ENCODE measurements at regions not wholly inside any gene's neighbourhood (a gene's known extent, or its start where the extent isn't known, plus 50 kb on each side); places are given as distances from the start of the nearest gene placed in this dataset.

DNA sequence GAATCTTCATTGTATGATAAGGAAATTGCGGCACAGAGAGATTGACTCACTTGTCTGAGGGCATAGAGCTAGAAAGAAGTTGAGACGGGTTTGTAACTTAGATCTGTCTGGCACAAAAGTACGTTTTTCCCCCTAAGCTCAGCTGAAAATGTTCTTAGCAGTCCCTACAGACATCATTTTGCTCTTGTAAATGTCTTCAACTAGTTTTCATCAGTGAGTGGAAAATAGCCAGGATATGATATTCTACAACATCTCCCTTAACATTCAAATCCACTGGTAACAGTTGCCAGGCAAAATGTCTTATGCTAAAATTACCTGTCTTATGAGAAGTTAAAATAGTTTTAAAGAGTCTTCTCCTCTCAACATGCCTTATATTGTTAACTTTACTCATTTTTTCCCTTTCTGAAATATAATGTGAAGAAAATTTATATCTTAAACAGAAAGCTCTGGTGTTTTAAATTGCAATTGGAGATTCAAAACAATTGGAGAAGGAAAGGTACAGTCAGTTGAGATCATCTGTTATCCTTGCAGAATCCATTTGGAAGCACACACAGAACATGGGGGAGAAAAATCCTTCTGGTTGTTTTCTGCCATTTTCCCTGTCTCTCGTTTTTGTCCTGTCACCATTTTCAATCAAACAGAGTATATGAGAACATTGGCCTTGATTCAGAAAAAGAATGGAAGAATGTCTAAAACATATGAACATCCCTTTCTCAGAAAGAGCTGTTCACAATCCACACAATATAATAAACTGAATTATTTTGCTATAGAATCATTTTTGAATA is 255.0 kb downstream of the TRIB2 start:
- no peak for ATAC-seq

DNA sequence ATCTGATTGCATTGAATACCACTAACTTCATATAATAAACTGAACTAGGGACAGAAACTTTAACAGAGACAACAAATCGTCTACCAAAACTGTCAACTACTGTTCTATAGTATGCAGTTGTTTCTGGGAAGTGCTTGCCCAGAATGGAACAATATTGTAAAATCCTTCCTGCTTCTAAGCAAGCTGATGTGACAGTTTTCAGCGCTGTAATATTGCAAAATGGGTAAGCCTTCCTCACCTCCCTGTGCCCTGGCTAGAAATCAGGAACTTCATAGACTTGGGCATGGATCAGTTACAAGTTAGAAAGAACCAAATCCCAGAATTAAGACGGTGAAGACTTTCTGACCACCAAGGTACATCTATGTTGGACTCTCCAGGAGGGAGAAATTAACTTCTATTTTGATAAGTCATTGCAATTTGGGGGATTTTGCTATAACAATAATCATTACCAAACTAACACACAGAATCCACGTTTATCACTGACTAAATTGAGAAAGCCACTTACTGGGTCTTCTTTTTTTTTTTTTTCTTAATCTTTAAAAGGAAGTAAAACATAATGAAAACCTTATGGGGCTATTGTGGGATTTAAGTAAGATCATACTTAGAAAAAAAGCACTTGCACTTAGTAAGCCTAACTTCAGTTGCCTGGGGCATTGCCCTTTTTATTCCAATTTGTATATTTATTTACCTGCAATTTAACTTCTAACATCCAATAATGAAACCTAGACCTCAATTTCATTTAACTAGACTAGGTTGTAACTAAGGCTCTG is 261.5 kb downstream of the TRIB2 start:
- ATAC-seq: peak; percentile 67

DNA sequence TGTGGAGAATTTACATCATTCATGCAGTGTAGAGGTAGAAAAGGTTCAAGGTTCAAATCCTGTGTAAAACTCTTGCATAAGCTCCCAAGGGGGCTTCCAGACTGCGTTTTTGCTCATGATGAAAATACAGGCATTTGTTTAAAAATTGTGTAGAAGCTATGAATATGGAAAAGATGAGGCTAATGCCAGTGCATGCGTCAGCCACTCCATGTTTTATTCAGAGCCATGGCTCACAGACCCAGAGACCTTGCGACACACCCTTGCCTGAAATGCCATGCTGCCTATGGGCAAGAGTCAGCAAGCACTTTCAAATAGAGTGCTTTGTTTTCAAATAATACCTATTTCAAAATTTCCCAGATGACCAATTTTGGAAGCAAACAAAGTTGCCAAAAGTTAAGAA is 262.3 kb downstream of the TRIB2 start:
- peak; percentile 95 for ATAC-seq

DNA sequence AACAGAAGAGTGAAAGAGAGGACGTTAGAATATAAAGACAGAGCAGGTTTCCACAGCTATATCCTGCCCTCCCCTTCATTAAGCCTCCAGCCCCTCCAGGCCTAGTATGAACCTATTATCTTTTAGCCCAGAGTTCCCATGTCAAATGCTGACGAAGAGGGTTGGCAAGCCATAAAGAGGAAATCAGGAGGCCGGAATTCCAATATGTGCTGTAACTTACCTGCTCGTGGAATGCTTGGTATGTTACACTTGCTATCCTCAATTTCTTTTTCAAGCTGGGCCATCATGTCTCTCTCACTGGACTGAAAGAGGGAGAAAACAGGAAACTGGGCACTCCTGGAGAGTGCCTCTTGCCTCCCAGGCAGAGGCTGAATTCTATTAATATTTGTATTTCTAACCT is 264.1 kb downstream of the TRIB2 start:
- ATAC-seq: no peak

DNA sequence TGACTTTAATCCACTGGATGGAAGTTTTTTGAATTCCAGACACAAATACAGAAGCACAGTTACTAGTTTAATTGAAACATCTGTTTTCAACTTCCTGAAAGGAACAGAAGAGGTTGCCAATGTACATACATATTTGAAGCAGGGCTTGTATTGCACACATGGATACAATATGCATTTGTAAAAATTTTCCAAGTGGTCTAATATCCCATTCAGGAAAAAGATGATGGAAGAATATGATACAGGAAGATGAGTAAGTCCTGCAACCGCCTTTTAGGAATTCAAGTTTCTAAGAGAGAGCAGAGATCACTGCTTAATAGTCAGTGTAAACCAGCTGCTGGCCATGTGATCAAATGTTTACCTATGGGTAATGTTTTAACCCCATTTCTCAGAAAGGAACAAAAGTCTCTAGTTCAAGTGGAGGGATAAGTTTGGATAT is 265.4 kb downstream of the TRIB2 start:
- ATAC-seq: no peak

DNA sequence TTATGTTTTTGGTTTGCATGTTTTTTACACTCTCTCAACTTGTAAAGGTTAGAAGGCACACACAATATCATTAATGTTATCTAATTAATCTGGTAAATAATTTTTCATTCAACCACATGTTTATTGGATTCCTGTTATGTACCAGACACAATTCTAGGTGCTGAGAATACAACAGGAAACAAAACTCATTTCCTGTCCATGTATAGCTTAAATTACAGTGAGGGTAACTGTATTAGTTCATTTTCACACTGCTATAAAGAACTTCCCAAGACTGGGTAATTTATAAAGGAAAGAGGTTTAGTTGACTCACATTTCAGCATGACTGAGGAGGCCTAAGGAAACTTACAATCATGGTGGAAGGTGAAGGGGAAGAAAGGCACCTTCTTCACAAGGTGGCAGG is 270.5 kb downstream of the TRIB2 start:
- ATAC-seq: no peak

DNA sequence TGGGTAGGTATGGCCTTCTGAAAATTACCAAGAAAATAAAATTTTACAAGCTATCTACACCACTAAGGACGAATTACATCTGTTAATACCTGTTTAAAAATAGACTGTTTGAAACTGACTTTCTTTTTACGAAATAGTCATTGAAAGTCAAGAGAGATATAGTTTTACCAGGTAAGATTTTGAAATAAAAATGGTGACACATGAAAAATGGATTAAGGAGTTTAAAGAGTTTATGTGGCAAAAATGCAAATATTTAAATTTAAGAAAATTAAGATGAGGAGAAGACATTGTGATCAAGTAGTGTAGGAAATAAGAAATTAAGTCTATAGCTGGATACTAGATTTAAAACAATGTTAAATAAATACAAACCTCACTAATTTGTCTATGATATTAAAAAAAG is 271.5 kb downstream of the TRIB2 start:
- ATAC-seq: no peak

DNA sequence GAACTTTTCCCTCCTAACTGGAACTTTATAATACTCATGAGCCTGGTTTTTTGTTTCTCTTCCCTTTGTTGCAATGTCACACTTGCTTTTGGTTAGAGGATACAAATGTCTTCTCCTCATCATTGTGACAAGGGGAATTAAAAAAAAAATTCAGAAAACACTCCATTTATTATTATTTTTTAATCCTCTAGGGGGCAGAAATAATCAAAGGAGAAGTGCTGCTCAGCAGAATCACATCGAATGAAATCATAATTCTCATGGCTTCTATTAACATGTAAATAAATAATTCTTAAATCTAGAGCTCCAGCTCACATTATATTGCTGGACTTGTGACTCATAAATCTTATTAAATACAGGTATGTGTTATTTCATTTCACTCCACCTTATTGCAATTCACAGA is 273.8 kb downstream of the TRIB2 start:
- ATAC-seq: no peak

DNA sequence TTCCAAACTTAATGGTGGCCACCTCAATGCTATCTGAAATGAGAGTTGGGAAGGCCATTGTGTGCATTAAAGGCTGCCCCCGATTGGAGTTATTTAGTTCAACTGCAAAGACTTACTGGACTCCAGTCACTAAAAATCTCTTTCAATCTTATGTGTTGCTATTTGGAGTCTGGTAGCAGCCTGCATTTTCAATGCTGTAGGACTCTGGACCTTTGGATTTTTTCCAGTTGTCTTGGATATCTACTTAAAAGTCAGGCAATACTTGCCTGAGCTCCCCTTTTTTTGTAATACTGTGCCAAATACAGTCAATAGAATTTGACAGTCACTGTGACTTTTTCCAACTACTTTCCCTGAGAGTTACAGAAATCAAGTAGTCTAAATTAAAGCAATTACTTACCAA is 281.9 kb downstream of the TRIB2 start:
- ATAC-seq: no peak

DNA sequence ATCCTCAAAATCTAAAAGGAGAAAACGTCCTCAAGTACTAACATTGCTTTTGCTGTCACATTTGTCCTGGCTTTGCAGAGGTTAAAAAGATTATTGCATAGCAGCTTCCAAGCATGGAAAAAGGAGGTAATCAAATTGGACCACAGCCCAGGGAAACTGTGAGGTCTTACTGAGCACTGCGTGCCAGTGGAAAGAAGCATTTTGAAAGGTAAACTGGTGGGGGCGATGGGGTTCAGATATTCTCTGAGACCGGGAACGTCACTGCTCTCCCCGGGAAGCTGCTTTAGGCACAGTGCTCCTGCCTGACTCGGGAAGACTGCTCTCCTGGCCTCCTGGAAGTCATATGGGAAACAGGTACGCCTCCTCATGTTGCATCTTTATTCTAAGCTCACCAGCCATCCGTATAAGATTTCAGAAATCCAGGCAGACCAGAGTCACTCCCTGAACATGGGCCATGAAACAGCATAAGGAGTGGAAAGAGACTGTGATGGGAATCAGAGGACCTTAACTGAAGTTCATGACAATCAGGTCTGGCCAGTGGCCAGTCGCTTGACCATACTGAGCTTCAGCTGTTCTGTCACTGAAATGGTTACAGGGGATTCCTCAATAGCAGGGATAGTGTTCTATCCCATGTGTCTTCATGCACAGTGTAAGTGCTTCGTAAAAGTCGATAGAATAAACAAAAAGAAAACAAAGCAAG is 284.1 kb downstream of the TRIB2 start:
- no peak for ATAC-seq

DNA sequence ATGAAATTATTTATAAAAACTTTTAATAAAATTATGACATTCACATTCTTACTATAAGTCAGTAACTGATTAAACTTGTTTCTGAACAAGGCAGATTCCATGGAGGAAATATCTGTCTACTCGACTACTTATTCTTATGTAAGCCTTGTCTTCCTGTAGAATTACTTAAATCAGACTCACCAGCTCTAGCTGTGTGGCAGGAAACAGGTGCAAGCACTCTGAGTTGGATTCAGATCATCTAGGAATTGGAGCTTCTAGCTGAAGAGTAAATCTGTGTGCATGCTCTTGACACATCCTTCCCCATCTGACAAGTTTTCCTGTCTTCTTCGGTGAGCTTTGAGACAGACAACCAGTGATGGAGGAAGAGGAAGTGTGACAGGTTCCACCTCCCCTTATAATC is 284.7 kb downstream of the TRIB2 start:
- ATAC-seq: no peak

DNA sequence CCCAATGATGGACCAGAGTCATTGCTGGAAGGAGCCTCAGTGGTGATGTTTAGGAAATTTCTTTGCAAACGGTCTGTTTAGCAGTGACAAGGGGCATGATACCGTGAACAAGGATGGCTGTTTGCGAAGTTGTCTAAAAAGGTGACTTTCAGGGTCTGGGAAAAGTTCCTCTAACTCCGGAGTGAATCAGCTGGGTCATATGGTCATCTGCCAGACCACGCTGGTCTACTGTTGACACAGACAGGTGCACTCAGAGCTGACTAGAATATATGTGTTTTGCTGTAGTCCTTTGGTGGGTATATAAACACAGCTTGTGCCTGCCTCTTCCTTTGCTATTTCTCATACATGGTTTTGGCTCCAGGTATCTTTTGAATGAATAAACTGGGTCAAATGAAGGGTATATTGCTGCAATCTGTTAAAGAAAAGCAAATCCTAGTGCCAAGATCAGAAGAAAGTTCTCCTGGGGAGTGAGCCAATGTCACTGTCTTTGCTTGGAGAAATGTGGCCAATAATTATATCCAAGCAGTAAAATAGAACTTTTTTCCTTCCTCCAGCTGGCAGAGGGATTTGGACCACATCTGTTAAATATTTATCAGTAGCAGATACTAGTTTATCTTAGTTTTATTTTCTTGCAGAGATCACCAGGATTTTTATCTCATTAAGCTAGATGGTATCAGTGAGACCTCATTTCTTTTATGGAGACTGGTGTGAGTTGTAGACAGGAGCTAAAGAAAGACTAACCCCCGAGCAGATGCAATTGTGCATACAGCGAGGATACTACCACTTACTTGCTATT is 286.0 kb downstream of the TRIB2 start:
- ATAC-seq: no peak

DNA sequence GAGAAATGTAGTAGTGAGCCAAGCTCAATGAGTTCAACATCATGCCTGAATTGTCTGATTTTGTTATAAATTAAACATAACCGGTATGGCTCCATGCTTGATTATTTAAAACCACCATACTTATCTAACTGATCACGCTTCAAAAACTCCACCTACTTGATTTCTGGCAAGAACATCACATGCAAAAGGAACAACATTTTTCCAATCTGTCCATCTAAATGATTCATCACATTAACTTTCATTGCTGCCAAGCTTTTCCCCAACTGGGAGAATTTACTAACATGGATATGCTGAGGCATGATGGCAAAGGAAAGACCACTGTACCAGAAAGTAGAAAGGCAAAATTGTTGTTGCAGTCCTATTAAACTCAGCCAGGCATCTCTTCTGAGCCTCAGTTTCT is 286.8 kb downstream of the TRIB2 start:
- no peak for ATAC-seq

DNA sequence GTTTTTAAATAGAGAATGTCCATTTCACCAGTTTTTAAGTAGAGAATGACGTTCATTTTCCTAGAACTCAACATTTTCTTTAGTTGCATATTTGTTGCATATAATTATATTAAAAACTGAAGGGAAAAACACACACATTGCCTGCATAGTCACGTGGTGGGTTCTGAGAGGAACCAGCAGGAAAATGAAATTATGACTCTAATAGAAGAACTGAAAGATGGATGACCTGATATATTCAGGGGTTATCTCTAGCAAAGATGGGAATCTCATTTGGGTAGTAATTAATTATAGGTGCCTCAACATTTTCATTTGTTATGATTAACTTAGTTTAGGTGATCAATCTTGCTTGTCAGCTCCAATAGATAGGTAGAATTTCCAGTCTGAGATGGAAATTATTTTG is 288.3 kb downstream of the TRIB2 start:
- ATAC-seq: no peak

DNA sequence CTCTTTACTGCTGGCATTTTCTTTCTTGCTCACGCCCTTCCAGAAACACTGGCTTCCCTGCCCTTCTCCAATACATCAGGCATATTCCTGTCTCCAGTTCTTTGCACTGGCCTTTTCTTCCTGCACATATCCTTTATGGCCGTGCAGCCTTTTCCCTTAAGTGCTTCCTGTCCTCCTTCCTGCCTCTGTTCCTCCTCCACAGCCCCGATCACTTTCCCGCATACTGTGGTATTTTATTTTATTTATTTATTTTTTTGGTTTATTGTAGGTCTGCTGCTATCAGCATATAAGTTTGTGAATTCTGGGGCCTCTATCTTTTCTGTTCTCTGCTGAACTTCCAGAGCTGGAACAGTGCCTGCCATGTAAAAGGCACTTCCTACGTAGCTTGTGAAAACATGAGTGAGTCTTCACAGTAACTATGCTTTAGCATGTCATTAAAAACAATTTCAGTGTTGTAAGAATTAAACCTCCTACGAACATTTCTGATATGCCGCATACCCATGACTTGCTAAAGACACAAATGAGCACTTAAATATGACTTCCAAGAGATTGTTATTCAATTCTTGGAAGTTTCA is 289.1 kb downstream of the TRIB2 start:
- no peak for ATAC-seq

DNA sequence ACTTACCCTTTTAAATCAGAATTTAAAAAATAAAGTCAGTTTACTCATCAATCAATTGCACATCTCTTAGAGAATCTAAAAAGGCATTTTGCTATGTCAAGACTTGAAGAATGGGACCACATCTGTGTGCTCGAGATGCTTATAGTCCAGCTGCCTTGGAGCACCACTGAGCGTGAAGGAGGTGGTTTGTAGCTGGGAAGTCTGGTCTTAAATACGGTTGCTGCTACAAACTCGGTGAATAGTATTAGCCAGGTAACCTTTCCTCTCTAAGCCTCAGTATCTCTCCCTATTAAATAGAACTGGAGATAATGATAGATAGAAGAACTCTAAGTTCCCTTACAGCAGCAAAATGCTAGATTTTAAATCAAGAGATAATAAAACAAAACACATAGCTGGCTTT is 289.7 kb downstream of the TRIB2 start:
- no peak for ATAC-seq

DNA sequence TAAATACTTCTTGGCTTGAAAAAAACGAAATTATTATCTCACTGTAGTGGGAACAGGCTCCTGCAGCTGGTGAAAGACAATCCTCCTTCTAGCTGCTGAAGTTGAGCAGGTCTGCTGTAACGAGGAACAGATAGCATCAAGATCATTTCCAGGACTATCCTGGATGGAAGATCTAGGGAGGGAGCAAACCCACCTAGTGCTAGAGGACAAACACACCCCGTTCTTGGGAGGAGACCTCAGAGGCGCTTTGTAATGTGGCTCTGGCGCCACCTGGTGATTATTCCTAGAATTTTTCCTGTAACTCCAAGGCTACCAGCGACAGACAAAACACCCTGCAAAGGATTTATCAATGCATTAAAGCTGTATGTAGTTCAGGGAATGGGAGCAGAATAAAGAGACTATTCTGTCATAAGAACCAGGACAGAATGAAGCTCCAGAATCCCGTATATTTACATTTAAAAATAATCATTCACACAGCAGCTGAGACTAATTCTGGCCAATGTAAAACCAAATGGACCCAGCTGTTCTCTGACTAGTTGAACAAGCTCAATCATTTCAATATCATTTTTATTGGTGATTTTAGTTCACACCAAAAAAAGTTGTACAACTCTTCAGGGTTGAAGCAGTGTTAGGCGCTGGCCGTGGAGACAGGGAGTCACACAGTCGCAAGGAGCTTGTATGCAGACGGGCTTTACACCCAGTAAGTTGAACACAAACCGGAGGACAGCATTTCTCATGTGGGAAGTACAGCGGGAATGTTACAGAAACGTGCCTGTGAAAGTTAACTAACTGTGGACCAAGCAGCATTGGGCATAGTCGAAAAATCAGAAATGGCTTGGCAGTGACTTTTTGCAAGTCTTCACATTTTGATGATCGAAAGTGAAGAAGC is 290.3 kb downstream of the TRIB2 start:
- ATAC-seq: peak; percentile 58

DNA sequence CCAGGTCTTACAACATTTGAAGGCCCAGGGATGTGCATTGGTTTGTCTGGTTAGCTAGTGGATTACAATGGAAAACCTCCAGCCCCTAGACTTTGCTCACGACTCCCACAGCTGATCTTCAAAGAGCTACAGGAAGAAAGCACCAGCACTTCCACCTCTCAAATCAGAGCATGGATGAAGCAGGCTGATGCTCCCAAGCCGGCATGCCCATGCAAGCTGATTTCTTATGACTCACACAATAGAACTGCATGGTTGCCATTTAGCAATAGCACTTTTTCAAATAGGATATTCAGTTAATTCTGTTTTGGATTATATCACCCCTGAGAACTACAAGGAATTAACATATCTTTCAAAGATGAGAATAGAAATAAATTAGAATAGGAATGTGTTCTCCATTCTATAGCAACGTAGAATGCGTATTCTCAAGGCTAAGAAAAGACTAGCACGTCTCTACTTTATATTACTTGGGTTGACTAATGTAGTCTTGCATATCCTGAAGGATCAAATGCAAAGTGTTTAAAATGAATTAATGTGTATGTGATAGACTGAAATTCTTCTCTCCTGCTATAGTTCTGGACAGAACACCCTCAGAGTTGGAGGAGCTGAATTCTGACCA is 292.4 kb downstream of the TRIB2 start:
- peak; percentile 87 for ATAC-seq

DNA sequence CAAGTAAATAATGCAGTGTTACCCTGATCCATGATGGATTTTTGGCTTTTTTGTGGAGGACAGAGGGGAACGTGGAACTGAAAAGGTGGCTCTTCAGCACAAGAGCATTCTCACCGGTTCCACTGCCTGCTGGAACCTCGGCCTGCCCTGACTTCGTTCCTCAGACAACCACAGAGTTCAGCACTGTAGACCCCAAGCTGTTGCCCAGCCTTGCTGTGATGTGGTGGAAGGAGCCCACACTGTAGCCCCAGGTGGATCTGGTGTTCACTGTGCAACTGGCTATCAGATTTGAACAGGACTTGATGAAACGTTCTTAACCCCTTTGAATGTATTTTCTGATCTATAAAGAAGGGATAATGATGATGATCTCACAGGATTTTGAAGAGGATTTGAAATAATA is 293.5 kb downstream of the TRIB2 start:
- ATAC-seq: no peak

DNA sequence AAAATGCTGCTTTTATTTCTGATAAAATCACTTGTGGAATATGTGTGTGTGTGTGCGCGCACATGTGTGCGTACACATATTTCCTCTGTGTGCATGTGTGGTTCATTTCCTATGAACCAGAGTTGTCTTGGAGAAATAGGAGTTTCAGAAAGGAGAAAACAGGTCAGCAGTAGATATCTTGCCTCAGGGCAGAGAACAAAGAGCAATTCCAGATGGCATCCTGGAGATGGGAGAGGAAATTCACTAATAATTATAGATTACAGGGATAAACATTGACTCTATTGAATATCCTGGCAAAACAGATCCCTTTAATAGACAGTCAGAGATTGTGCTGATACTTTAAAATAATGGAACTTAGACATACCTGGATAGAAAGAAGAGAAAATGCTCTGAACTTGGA is 298.0 kb downstream of the TRIB2 start:
- no peak for ATAC-seq
